Stimulated activated naive CD8-positive, alpha-beta T cell treated with anti-CD3 and anti-CD28 coated beads, Interleukin-15, Interleukin-2, amounts not matched to agents 100 ng/mL and 50 ng/mL, for 24 hours (primary cell): ENCODE measurements at regions not wholly inside any gene's neighbourhood (a gene's known extent, or its start where the extent isn't known, plus 50 kb on each side); places are given as distances from the start of the nearest gene placed in this dataset.

ENCODE experiments used
- H3K27ac Mint-ChIP-seq: one replicate; pipeline ENCODE4 v1.8.0; 2021; ENCODE audit warnings: mild to moderate bottlenecking, mixed read lengths
- H3K27me3 Mint-ChIP-seq: one replicate; pipeline ENCODE4 v1.8.0; 2021; ENCODE audit warnings: mixed read lengths
- H3K36me3 Mint-ChIP-seq: one replicate; pipeline ENCODE4 v1.8.0; 2021; ENCODE audit warnings: low read depth, mixed read lengths
- H3K4me1 Mint-ChIP-seq: one replicate; pipeline ENCODE4 v1.8.0; 2021; ENCODE audit warnings: low read depth, mixed read lengths
- H3K4me3 Mint-ChIP-seq: one replicate; pipeline ENCODE4 v1.8.0; 2021; ENCODE audit warnings: mild to moderate bottlenecking, mixed read lengths
- H3K9me3 Mint-ChIP-seq: one replicate; pipeline ENCODE4 v1.8.0; 2021; ENCODE audit warnings: mixed read lengths

GRCh38 chr7:45400680-45401079 is 173.5 kb upstream of the ADCY1 start:
- Mint-ChIP-seq H3K27me3 (no peaks in the 10 kb centered on the region), H3K27ac (no peak overlapping the region), H3K36me3 (no peaks in the 10 kb centered on the region), H3K9me3 (peaks cover 12% of the 10 kb centered on the region), H3K4me1 (peaks cover 8% of the 10 kb centered on the region), H3K4me3 (no peak overlapping the region)

GRCh38 chr7:45401155-45401554 is 173.0 kb upstream of the ADCY1 start:
- Mint-ChIP-seq H3K9me3 (peaks cover 8% of the 10 kb centered on the region), H3K36me3 (no peaks in the 10 kb centered on the region), H3K4me1 (peaks cover 8% of the 10 kb centered on the region)

GRCh38 chr7:45401851-45402250 is 172.3 kb upstream of the ADCY1 start:
- Mint-ChIP-seq H3K9me3 (peaks cover 5% of the 10 kb centered on the region), H3K36me3 (no peaks in the 10 kb centered on the region), H3K27ac (no peak overlapping the region), H3K4me3 (no peak overlapping the region), H3K4me1 (peaks cover 8% of the 10 kb centered on the region), H3K27me3 (no peaks in the 10 kb centered on the region)

More at GRCh38 chr7:45401155-45401554, 173.0 kb upstream of the ADCY1 start:
- Mint-ChIP-seq H3K27me3 (no peaks in the 10 kb centered on the region), H3K27ac (no peak overlapping the region), H3K4me3 (no peak overlapping the region)

- no peaks in the 10 kb centered on the region for H3K36me3 Mint-ChIP-seq
- H3K27ac Mint-ChIP-seq = no peak overlapping the region
- H3K9me3 Mint-ChIP-seq = peaks cover 5% of the 10 kb centered on the region
- peaks cover 8% of the 10 kb centered on the region for H3K4me1 Mint-ChIP-seq
- H3K27me3 Mint-ChIP-seq = no peaks in the 10 kb centered on the region
- H3K4me3 Mint-ChIP-seq = no peak overlapping the region
These were observed 171.5 kb upstream of the ADCY1 start for GRCh38 chr7:45402480-45403218.

- H3K4me3 Mint-ChIP-seq = no peak overlapping the region
- H3K27ac Mint-ChIP-seq = no peak overlapping the region
- H3K9me3 Mint-ChIP-seq = peaks cover 5% of the 10 kb centered on the region
- peaks cover 5% of the 10 kb centered on the region for H3K27me3 Mint-ChIP-seq
- peaks cover 8% of the 10 kb centered on the region for H3K4me1 Mint-ChIP-seq
- no peaks in the 10 kb centered on the region for H3K36me3 Mint-ChIP-seq
These were observed 169.5 kb upstream of the ADCY1 start for GRCh38 chr7:45404622-45405021.

GRCh38 chr7:45407730-45408408 is 166.3 kb upstream of the ADCY1 start:
- H3K27me3 Mint-ChIP-seq = peaks cover 5% of the 10 kb centered on the region
- H3K4me3 Mint-ChIP-seq = no peak overlapping the region
- no peaks in the 10 kb centered on the region for H3K36me3 Mint-ChIP-seq
- H3K27ac Mint-ChIP-seq = no peak overlapping the region
- peaks cover 5% of the 10 kb centered on the region for H3K9me3 Mint-ChIP-seq
- H3K4me1 Mint-ChIP-seq = peaks cover 3% of the 10 kb centered on the region

- Mint-ChIP-seq H3K27me3 (peaks cover 5% of the 10 kb centered on the region), H3K4me3 (no peak overlapping the region), H3K27ac (no peak overlapping the region), H3K36me3 (no peaks in the 10 kb centered on the region), H3K9me3 (peaks cover 5% of the 10 kb centered on the region), H3K4me1 (no peaks in the 10 kb centered on the region)
These were observed 165.8 kb upstream of the ADCY1 start for GRCh38 chr7:45408409-45408737.

GRCh38 chr7:45410893-45411292 is 163.3 kb upstream of the ADCY1 start:
- no peak overlapping the region for H3K4me3 Mint-ChIP-seq
- H3K9me3 Mint-ChIP-seq = no peaks in the 10 kb centered on the region
- no peaks in the 10 kb centered on the region for H3K36me3 Mint-ChIP-seq
- H3K27me3 Mint-ChIP-seq = peaks cover 8% of the 10 kb centered on the region
- H3K4me1 Mint-ChIP-seq = no peaks in the 10 kb centered on the region
- no peak overlapping the region for H3K27ac Mint-ChIP-seq

- Mint-ChIP-seq H3K9me3 (no peaks in the 10 kb centered on the region), H3K36me3 (no peaks in the 10 kb centered on the region), H3K4me1 (no peaks in the 10 kb centered on the region)
These were observed 160.7 kb upstream of the ADCY1 start for GRCh38 chr7:45413419-45413818.

GRCh38 chr7:45414226-45414625 is 159.9 kb upstream of the ADCY1 start:
- peaks cover 4% of the 10 kb centered on the region for H3K27me3 Mint-ChIP-seq
- no peak overlapping the region for H3K4me3 Mint-ChIP-seq
- no peaks in the 10 kb centered on the region for H3K4me1 Mint-ChIP-seq
- no peaks in the 10 kb centered on the region for H3K36me3 Mint-ChIP-seq
- no peak overlapping the region for H3K27ac Mint-ChIP-seq
- H3K9me3 Mint-ChIP-seq = no peaks in the 10 kb centered on the region

More at GRCh38 chr7:45413419-45413818, 160.7 kb upstream of the ADCY1 start:
- no peak overlapping the region for H3K4me3 Mint-ChIP-seq
- H3K27ac Mint-ChIP-seq = no peak overlapping the region
- H3K27me3 Mint-ChIP-seq = peaks cover 6% of the 10 kb centered on the region

GRCh38 chr7:45415265-45415664 is 158.9 kb upstream of the ADCY1 start:
- H3K36me3 Mint-ChIP-seq = no peaks in the 10 kb centered on the region
- H3K27ac Mint-ChIP-seq = no peak overlapping the region
- no peak overlapping the region for H3K4me3 Mint-ChIP-seq
- H3K9me3 Mint-ChIP-seq = no peaks in the 10 kb centered on the region
- peaks cover 11% of the 10 kb centered on the region for H3K27me3 Mint-ChIP-seq
- no peaks in the 10 kb centered on the region for H3K4me1 Mint-ChIP-seq

- Mint-ChIP-seq H3K36me3 (no peaks in the 10 kb centered on the region), H3K9me3 (no peaks in the 10 kb centered on the region), H3K27ac (no peak overlapping the region), H3K4me1 (no peaks in the 10 kb centered on the region), H3K4me3 (no peak overlapping the region), H3K27me3 (peaks cover 11% of the 10 kb centered on the region)
These were observed 157.3 kb upstream of the ADCY1 start for GRCh38 chr7:45416846-45417245.

- Mint-ChIP-seq H3K27me3 (peaks cover 11% of the 10 kb centered on the region), H3K9me3 (no peaks in the 10 kb centered on the region), H3K36me3 (no peaks in the 10 kb centered on the region), H3K4me3 (no peak overlapping the region), H3K27ac (no peak overlapping the region), H3K4me1 (no peaks in the 10 kb centered on the region)
These were observed 156.9 kb upstream of the ADCY1 start for GRCh38 chr7:45417268-45417667.

GRCh38 chr7:45417735-45418134 is 156.4 kb upstream of the ADCY1 start:
- Mint-ChIP-seq H3K4me3 (no peak overlapping the region), H3K27me3 (peaks cover 15% of the 10 kb centered on the region), H3K27ac (no peak overlapping the region), H3K4me1 (no peaks in the 10 kb centered on the region), H3K9me3 (no peaks in the 10 kb centered on the region), H3K36me3 (no peaks in the 10 kb centered on the region)

- Mint-ChIP-seq H3K4me3 (no peak overlapping the region), H3K27ac (no peak overlapping the region), H3K27me3 (peaks cover 17% of the 10 kb centered on the region), H3K4me1 (no peaks in the 10 kb centered on the region), H3K36me3 (no peaks in the 10 kb centered on the region), H3K9me3 (no peaks in the 10 kb centered on the region)
These were observed 153.2 kb upstream of the ADCY1 start for GRCh38 chr7:45420843-45421495.
